ENCODE measurements at regions not wholly inside any gene's neighbourhood (a gene's known extent, or its start where the extent isn't known, plus 50 kb on each side); places are given as distances from the start of the nearest gene placed in this dataset.

GRCh38 chr5:33362915-33363314 is 77.8 kb upstream of the TARS1 start:
- TF ChIP-seq TCF12 (IDR thresholded peaks at IDR 0.05; ENCODE audit: low read depth) (no peak), EP300 (IDR thresholded peaks at IDR 0.05; ENCODE audit: borderline replicate concordance) (no peak), NFIC (IDR thresholded peaks at IDR 0.05) (no peak), TAF1 (IDR thresholded peaks at IDR 0.05; ENCODE audit: low read depth) (no peak), MAX (IDR thresholded peaks at IDR 0.05) (no peak), YY1 (IDR thresholded peaks at IDR 0.05; ENCODE audit: low read depth) (no peak), FOXM1 (IDR thresholded peaks at IDR 0.05; ENCODE audit: borderline replicate concordance, low read depth) (no peak)
